ENCODE measurements at regions not wholly inside any gene's neighbourhood (a gene's known extent, or its start where the extent isn't known, plus 50 kb on each side); places are given as distances from the start of the nearest gene placed in this dataset.

GRCh38 chr10:53223851-53224250 lies 451.3 kb upstream of the MBL2 start:
- H3K4me3 ChIP-seq (ENCODE audit: low read depth, low read length): no peak overlapping the region
- no peak for TF ChIP-seq CTCF (IDR thresholded peaks at IDR 0.05; ENCODE audit: insufficient read depth, low read length)
- DNase-seq (ENCODE audit: low read depth): no peak

GRCh38 chr10:53222806-53223205 lies 450.2 kb upstream of the MBL2 start:
- DNase-seq (ENCODE audit: low read depth): no peak
- TF ChIP-seq CTCF (IDR thresholded peaks at IDR 0.05; ENCODE audit: insufficient read depth, low read length): no peak
- no peak overlapping the region for H3K4me3 ChIP-seq (ENCODE audit: low read depth, low read length)

- peak; percentile 8 for DNase-seq (ENCODE audit: low read depth)
- TF ChIP-seq CTCF (IDR thresholded peaks at IDR 0.05; ENCODE audit: insufficient read depth, low read length): peak; percentile 17
- H3K4me3 ChIP-seq (ENCODE audit: low read depth, low read length): no peak overlapping the region
These were observed 437.5 kb upstream of the MBL2 start for GRCh38 chr10:53209944-53210611.

- no peak for TF ChIP-seq CTCF (IDR thresholded peaks at IDR 0.05; ENCODE audit: insufficient read depth, low read length)
- H3K4me3 ChIP-seq (ENCODE audit: low read depth, low read length): no peak overlapping the region
- no peak for DNase-seq (ENCODE audit: low read depth)
These were observed 411.1 kb upstream of the MBL2 start for GRCh38 chr10:53183733-53184132.

- TF ChIP-seq CTCF (IDR thresholded peaks at IDR 0.05; ENCODE audit: insufficient read depth, low read length): no peak
- DNase-seq (ENCODE audit: low read depth): no peak
- H3K4me3 ChIP-seq (ENCODE audit: low read depth, low read length): no peak overlapping the region
These were observed 404.9 kb upstream of the MBL2 start for GRCh38 chr10:53177468-53177867.

GRCh38 chr10:53166325-53166724 lies 393.7 kb upstream of the MBL2 start:
- H3K4me3 ChIP-seq (ENCODE audit: low read depth, low read length): no peak overlapping the region
- DNase-seq (ENCODE audit: low read depth): no peak
- TF ChIP-seq CTCF (IDR thresholded peaks at IDR 0.05; ENCODE audit: insufficient read depth, low read length): no peak

- H3K4me3 ChIP-seq (ENCODE audit: low read depth, low read length): no peak overlapping the region
- TF ChIP-seq CTCF (IDR thresholded peaks at IDR 0.05; ENCODE audit: insufficient read depth, low read length): no peak
- DNase-seq (ENCODE audit: low read depth): no peak
These were observed 390.3 kb upstream of the MBL2 start for GRCh38 chr10:53162856-53163255.

All from fibroblast of the aortic adventitia (primary cell).